GM12874 (cell line): ENCODE measurements at regions not wholly inside any gene's neighbourhood (a gene's known extent, or its start where the extent isn't known, plus 50 kb on each side); places are given as distances from the start of the nearest gene placed in this dataset.

Experiments used
- CTCF ChIP-seq: IDR thresholded peaks from 2 replicates; pipeline ENCODE4 v1.5.1; 2011; ENCODE audit warnings: low read depth, mild to moderate bottlenecking, control low read depth, low read length, moderate library complexity; ENCODE audit not compliant: insufficient read depth

GRCh38 chr18:34077599-34077998, 147.1 kb downstream of the NOL4 start:
- no peak for TF ChIP-seq CTCF

GRCh38 chr18:34075963-34076860, 148.5 kb downstream of the NOL4 start:
- TF ChIP-seq CTCF, result no peak

GRCh38 chr18:34061226-34061625, 163.5 kb downstream of the NOL4 start:
- no peak for TF ChIP-seq CTCF

GRCh38 chr18:34055227-34055626, 169.5 kb downstream of the NOL4 start:
- no peak for TF ChIP-seq CTCF

- no peak for TF ChIP-seq CTCF
Measured at GRCh38 chr18:34050661-34051060, 174.1 kb downstream of the NOL4 start.

- TF ChIP-seq CTCF, result no peak
Measured at GRCh38 chr18:34049511-34049910, 175.2 kb downstream of the NOL4 start.

GRCh38 chr18:34048423-34048822, 176.3 kb downstream of the NOL4 start:
- no peak for TF ChIP-seq CTCF
